ENCODE measurements at regions not wholly inside any gene's neighbourhood (a gene's known extent, or its start where the extent isn't known, plus 50 kb on each side); places are given as distances from the start of the nearest gene placed in this dataset.
A peak's percentile ranks its signal among the peaks of the same experiment; 100 is the strongest.

DNA sequence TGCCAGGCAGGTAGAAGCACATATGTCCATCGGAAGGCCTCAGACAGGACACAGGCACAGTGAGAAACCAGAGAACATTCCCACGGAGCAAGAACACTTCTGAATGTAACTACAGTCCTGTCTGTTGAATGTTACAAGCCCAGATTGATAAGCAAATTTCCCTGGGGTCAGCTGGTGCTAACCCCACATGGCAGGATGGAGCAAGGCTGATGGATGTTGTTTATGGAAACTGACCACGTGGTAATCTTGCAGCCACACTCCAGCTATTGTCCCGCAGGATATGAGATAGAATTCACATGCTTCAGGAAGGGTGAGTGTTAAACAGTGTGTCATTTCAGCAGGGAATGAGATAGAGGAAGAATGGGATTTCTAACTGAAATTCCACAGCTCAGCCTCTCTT lies 138.8 kb upstream of the COPS8 start:
- no peak for ATAC-seq
- Mint-ChIP-seq H3K36me3 (no peaks in the 10 kb centered on the region), H3K27me3 (peaks cover 22% of the 10 kb centered on the region), H3K9me3 (peaks cover 4% of the 10 kb centered on the region), H3K4me1 (no peaks in the 10 kb centered on the region), H3K27ac (no peak overlapping the region), H3K4me3 (no peak overlapping the region)

DNA sequence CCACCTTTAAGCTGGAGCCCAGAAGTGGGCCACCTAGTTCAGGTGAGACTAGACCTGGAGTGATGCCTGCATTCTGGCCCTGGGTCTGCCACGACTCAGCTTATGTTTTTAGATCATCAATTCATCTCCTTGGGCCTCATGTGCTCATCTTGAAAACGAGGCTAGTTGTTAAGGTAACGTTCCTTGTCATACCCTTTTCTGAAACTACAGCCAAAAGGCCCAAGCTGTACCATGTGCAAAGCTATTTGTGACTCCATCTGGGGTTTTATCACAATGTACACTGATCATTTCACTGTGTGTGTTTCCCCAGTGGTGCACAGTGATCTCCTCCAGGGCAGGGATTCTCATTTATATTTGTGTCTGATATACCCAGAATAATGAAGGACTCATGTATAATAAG lies 138.4 kb upstream of the COPS8 start:
- Mint-ChIP-seq H3K4me3 (no peak overlapping the region), H3K27me3 (peaks cover 22% of the 10 kb centered on the region), H3K4me1 (no peaks in the 10 kb centered on the region), H3K36me3 (no peaks in the 10 kb centered on the region), H3K27ac (no peak overlapping the region), H3K9me3 (peaks cover 7% of the 10 kb centered on the region)
- ATAC-seq: no peak

DNA sequence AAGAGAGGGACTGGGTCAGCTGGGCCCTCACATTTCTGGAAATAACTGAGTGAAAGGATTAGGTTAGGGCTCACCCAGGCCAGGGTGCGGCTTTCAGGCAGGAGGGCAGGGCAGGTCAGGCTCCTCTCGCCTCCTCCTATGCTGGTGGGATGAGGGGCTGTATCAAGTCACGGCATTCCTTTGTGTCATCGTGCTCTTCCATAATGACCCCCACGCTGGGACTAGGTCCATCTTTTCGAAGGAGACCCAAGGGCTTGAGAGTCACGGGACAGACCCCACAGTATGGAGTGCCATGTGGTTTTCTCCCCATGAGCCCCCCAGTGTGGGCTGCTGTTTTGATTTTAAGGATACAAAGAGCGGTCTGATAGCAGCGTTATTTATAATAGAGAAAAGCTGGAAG lies 137.8 kb upstream of the COPS8 start:
- Mint-ChIP-seq H3K9me3 (peaks cover 7% of the 10 kb centered on the region), H3K27me3 (peaks cover 22% of the 10 kb centered on the region)
- ATAC-seq: no peak

DNA sequence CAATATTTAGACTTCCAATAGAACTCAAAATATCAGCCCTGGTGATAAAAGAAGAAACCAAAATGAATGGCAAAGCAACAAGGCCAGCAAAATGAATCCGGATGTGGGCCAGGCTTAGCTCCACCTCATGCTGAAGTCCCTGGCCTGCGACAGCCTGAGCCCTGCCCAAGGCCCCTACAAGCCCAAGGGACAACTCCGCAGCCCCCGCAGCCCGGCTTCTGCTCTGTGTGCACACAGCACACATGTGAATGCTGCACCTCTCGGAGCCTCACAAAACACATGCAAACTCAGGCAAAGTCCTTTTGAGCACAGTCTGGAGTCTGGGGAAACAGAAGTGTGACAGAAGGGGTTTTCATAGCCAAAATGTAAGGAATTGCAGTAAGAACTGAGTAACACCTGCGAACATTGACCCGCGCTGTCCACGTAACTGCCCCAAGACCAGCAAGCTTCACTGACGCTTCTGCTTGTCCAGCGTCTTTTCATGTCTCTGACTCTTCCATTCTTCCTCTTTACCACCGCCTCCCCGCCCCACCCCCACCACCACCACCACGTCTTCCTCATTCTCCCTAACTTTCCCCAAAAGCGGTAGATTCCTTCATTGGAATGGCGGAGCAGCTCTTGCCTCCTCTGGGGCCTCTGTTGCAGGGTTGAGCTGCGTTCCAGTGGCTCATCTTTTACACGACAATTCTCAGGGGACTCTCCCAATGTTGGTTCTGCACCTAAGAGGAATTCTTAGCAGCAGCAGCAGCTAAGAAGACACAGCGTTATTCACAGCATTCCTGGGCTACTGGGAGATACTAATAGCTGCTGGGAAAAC lies 136.4 kb upstream of the COPS8 start:
- peaks cover 13% of the 10 kb centered on the region for H3K27me3 Mint-ChIP-seq
- peaks cover 7% of the 10 kb centered on the region for H3K9me3 Mint-ChIP-seq
- ATAC-seq: no peak
- no peaks in the 10 kb centered on the region for H3K4me1 Mint-ChIP-seq
- H3K4me3 Mint-ChIP-seq: no peak overlapping the region
- H3K36me3 Mint-ChIP-seq: no peaks in the 10 kb centered on the region
- no peak overlapping the region for H3K27ac Mint-ChIP-seq

More for the DNA sequence above, 137.8 kb upstream of the COPS8 start:
- Mint-ChIP-seq H3K4me3 (no peak overlapping the region), H3K4me1 (no peaks in the 10 kb centered on the region), H3K27ac (no peak overlapping the region), H3K36me3 (no peaks in the 10 kb centered on the region)

DNA sequence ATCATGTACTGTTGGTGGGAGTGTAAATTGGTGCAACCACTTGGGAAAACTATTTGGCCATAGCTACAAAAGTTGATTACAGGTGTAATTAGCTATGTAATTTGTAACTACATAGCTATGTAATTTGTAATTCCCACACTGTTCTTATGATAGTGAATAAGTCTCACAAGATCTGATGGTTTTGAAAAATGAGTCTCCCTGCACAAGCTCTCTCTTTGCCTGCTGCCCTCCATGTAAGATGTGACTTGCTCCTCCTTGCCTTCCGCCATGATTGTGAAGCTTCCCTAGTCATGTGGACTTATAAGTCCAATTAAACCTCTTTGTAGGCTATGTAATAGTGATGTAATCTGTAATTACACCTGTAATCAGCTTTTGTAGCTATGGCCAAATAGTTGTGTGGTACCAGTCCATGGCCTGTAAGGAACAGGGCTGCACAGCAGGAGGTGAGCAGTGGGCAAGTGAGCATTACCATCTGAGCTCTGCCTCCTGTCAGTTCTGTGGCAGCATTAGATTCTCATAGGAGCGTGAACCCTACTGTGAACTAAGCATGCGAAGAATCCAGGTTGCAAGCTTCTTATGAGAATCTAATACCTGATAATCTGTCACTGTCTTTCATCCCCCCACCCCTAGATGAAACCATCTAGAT lies 133.7 kb upstream of the COPS8 start:
- no peak for ATAC-seq
- no peaks in the 10 kb centered on the region for H3K36me3 Mint-ChIP-seq
- H3K9me3 Mint-ChIP-seq: peaks cover 7% of the 10 kb centered on the region
- H3K27ac Mint-ChIP-seq: no peak overlapping the region
- no peaks in the 10 kb centered on the region for H3K4me1 Mint-ChIP-seq
- H3K4me3 Mint-ChIP-seq: no peak overlapping the region
- peaks cover 28% of the 10 kb centered on the region for H3K27me3 Mint-ChIP-seq

DNA sequence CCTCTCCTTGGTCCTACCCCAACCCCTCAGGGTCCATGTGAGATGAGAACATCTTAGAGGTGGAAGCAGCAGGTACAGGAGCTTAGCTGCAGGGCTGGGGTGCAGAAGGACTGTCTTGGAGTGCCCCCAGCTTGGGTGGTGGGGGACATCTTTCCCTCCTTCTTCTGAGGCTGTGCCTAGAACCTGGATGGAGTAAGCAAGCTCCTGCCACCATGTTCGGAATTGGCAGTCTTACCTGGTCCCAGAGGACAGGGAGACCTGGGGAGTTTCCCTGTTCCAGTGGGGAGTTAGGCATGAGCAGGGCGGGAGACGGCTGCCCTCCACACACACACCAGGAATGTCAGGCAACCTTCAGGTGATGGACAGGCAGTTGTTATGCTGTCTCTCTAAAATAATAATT lies 131.0 kb upstream of the COPS8 start:
- Mint-ChIP-seq H3K27ac (no peak overlapping the region), H3K9me3 (peaks cover 7% of the 10 kb centered on the region), H3K36me3 (no peaks in the 10 kb centered on the region), H3K4me1 (no peaks in the 10 kb centered on the region), H3K4me3 (no peak overlapping the region), H3K27me3 (peaks cover 35% of the 10 kb centered on the region)
- ATAC-seq: no peak

DNA sequence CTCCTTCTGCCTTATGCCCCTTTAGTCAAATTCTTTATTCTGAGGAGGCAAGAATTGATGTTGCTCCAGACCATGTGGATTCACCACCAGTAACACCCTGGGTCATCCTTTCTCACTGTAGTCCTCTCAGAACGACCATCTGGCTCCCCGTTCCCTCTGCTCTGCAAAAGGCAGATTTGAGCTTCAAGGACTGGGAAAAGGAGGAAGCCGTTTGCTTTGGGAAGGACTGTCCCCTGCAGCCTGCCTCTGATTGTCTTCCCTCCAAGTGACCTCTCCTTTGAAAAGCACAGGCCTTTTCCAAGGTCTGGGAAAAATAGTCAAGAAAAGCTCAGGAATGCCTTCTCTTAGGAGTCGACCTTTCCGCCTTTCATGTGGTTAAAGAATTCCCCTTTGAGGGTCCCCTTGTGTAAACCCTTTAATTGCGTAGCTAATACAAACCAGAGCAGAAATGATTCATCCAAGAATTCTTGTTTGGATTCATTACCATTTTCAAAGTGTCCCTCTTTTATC lies 130.1 kb upstream of the COPS8 start:
- Mint-ChIP-seq H3K36me3 (no peaks in the 10 kb centered on the region), H3K9me3 (peaks cover 7% of the 10 kb centered on the region), H3K4me3 (no peak overlapping the region), H3K27ac (no peak overlapping the region), H3K4me1 (no peaks in the 10 kb centered on the region), H3K27me3 (peaks cover 38% of the 10 kb centered on the region)
- no peak for ATAC-seq

DNA sequence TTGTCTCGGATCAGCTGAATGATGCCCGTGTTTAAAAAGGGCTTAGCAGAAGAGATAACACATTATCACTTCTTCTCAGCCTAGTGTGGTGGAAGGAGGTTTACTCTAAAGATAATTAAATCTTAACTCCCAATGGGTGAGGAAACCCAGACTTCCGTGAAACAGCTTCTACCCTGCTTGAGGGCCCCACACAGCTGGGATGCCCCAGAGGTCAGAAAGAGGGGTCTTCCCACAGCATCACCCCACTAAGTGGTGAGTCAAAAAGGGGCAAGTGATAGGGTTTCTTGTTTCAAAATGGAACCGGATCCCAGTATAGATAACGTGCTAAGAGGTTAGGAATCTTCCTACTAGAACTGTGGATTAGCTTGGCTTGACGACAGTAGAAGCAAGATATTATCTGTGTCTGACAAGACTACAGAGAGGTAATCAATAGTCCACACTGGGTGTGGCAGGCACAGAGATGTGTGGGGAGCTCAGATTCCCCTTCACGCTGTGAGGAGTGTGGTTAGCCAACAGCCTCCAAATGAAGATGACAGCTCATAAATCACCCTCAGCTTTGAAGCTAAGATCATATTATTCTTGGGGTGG lies 129.6 kb upstream of the COPS8 start:
- Mint-ChIP-seq H3K4me1 (no peaks in the 10 kb centered on the region), H3K4me3 (no peak overlapping the region), H3K36me3 (no peaks in the 10 kb centered on the region), H3K27me3 (peaks cover 38% of the 10 kb centered on the region), H3K27ac (no peak overlapping the region), H3K9me3 (peaks cover 7% of the 10 kb centered on the region)
- peak; percentile 6 for ATAC-seq

DNA sequence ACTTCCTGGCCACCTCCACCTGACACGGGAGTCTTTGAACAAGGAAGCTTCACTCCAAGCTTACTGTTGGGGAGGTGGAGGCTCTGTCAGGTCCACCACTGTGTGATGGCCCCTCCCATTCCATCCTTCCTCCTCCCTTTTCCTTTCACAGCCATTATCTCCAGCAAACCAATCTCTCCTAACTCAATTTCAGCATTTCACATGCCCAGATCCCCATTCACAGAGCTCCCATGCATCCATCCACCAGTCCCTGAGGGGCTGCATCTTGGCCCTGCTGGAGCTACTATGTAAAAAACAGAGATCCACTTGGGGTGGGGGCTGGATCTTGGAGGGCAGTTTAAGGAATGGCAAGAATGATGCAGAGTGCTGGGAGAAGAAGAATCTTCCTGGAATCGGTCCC lies 129.0 kb upstream of the COPS8 start:
- H3K27me3 Mint-ChIP-seq: peaks cover 38% of the 10 kb centered on the region
- no peak for ATAC-seq
- H3K4me3 Mint-ChIP-seq: no peak overlapping the region
- no peaks in the 10 kb centered on the region for H3K4me1 Mint-ChIP-seq
- H3K27ac Mint-ChIP-seq: no peak overlapping the region
- no peaks in the 10 kb centered on the region for H3K36me3 Mint-ChIP-seq
- peaks cover 4% of the 10 kb centered on the region for H3K9me3 Mint-ChIP-seq

DNA sequence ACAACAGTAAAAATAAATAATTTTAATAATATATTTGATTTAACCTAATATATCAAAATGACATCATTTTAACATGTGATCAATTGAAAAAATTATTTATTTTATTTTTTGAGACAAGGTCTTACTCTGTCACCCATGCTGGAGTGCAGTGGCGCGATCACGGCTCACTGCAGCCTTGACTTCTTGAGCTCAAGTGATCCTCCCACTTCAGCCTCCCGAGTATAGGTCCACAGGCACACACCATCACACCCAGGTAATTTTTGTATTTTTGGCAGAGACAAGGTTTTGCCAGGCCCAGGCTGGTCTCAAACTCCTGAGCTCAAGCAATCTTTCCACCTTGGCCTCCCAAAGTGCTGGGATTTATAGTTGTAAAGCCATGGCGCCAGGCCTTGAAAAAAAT lies 126.7 kb upstream of the COPS8 start:
- Mint-ChIP-seq H3K27ac (no peak overlapping the region), H3K36me3 (no peaks in the 10 kb centered on the region), H3K27me3 (peaks cover 44% of the 10 kb centered on the region), H3K4me3 (no peak overlapping the region), H3K4me1 (no peaks in the 10 kb centered on the region), H3K9me3 (no peaks in the 10 kb centered on the region)
- ATAC-seq: no peak

DNA sequence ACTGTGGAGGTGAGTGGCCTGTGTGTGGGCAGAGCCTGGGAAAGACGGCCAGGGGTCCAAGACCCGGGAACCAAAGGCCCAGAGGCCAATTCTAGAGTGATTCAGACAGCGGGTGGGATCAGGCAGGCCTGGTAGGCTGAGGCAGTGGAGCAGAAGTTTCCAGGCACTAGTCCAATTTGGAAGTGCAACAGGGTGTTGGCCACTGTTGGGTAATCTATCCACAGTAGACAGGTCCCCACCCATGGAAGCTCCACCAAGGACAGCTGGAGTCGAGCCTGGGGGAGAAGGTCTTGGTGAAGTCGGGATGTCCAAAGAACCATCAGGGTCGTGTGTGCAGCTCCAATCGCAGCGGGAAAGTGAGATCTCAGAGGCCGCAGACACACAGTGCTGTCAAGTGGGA lies 125.8 kb upstream of the COPS8 start:
- Mint-ChIP-seq H3K4me3 (no peak overlapping the region), H3K27me3 (peaks cover 39% of the 10 kb centered on the region), H3K4me1 (no peaks in the 10 kb centered on the region), H3K36me3 (no peaks in the 10 kb centered on the region), H3K27ac (no peak overlapping the region), H3K9me3 (no peaks in the 10 kb centered on the region)
- ATAC-seq: peak; percentile 5

DNA sequence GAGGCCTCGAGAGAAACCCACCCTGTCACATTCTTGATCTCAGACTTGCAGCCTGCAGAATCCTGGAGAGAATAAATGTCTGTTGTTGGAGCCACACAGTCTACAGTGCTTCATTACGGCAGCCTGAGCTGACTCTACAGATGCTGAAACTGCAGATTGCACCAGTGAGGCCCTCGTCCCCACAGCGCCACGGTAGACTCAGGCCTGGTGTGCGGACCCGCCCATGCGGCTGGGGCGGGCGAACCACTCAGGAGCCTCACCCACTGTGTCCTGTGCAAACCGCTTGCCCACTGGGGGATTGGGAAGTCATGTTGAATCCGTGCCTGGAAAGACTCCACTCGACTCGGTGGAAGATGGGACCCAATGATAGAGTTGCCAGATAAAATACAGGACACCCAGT lies 125.2 kb upstream of the COPS8 start:
- H3K27ac Mint-ChIP-seq: no peak overlapping the region
- no peak overlapping the region for H3K4me3 Mint-ChIP-seq
- H3K4me1 Mint-ChIP-seq: no peaks in the 10 kb centered on the region
- ATAC-seq: no peak
- peaks cover 32% of the 10 kb centered on the region for H3K27me3 Mint-ChIP-seq
- no peaks in the 10 kb centered on the region for H3K36me3 Mint-ChIP-seq
- H3K9me3 Mint-ChIP-seq: no peaks in the 10 kb centered on the region

DNA sequence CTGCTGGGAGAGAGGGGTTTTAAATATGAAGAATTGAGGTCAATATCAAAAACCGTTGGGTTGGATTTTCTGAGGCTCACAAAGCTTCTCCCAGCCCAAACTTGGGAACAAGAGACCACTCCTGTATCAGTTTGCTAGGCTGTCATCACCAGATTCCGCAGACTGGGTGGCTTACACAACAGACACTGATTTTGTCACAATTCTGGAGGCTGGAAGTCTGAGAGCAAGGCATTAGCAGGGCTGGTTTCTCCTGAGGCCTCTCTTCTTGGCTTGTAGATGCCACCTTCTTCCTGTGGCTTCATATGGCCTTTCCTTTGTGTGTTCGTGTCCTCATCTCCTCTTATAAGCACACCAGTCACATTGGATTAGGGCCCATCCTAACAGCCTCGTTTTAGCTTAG lies 122.9 kb upstream of the COPS8 start:
- peaks cover 5% of the 10 kb centered on the region for H3K4me1 Mint-ChIP-seq
- H3K4me3 Mint-ChIP-seq: no peak overlapping the region
- ATAC-seq: no peak
- H3K36me3 Mint-ChIP-seq: no peaks in the 10 kb centered on the region
- no peak overlapping the region for H3K27ac Mint-ChIP-seq
- H3K9me3 Mint-ChIP-seq: no peaks in the 10 kb centered on the region
- peaks cover 16% of the 10 kb centered on the region for H3K27me3 Mint-ChIP-seq

DNA sequence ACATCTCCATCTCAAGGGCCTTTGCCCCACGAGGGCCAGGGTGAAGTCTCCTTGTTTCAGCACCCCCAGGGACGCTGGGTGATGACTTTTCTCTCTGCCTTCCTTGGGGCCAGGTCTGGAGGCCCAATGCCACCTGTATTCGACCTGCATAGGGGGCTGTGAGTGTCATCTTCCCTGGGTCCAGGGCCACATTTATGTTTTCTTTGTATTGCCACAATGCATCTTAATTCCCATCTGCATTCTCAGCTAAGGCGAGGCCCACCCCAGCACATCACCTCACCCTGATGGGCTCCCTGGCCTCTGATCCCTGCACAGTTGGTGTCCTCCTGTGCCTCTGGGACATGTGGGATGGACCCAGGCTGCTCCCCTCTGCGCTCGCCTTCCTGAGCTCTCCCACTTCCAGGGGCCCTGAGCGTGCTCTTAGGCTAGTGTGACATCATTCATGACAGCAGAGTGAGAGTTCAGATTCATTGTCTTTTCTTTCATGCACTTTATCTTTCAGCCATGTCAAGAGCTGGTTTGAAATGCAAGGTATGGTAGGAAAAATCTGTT lies 122.0 kb upstream of the COPS8 start:
- no peaks in the 10 kb centered on the region for H3K9me3 Mint-ChIP-seq

DNA sequence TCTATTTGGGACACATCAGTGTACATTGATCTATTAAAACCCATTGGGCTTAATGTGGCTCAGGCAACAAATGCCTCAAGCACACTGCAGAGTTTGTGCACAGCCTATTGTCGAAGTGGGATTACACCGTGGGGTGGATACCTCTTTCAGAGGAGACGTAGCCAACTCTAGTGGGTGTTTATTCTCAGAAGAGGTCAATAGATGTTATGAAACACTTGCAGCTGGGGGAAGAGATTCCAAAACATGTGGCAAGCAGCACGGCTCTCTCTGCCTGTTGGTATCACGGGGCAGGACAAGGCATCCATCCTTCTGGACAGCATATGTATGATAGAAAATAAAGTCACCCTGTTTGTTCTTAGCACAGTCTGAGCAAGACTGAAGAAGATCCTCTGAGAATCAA lies 121.4 kb upstream of the COPS8 start:
- Mint-ChIP-seq H3K9me3 (no peaks in the 10 kb centered on the region), H3K4me3 (no peak overlapping the region), H3K27ac (no peak overlapping the region), H3K27me3 (peaks cover 16% of the 10 kb centered on the region), H3K4me1 (peaks cover 5% of the 10 kb centered on the region), H3K36me3 (no peaks in the 10 kb centered on the region)
- no peak for ATAC-seq

More for the DNA sequence above, 122.0 kb upstream of the COPS8 start:
- Mint-ChIP-seq H3K4me3 (no peak overlapping the region), H3K36me3 (no peaks in the 10 kb centered on the region), H3K4me1 (peaks cover 5% of the 10 kb centered on the region), H3K27ac (no peak overlapping the region), H3K27me3 (peaks cover 16% of the 10 kb centered on the region)
- no peak for ATAC-seq
